ENCODE measurements at regions not wholly inside any gene's neighbourhood (a gene's known extent, or its start where the extent isn't known, plus 50 kb on each side); places are given as distances from the start of the nearest gene placed in this dataset.

- no peak for TF ChIP-seq MTA3 (CRISPR knock-in tag; IDR thresholded peaks at IDR 0.05)
- TF ChIP-seq NKX3-1 (CRISPR knock-in tag; IDR thresholded peaks at IDR 0.05), result no peak
- no peak for TF ChIP-seq SPEN (CRISPR knock-in tag; IDR thresholded peaks at IDR 0.05; ENCODE audit: low read depth)
- no peak for TF ChIP-seq ARID3A (IDR thresholded peaks at IDR 0.05; ENCODE audit: low read depth, low read length)
These were observed 66.2 kb upstream of the ZC3H12C start (continued) for GRCh38 chr11:110026858-110027626.

- ChIA-PET CTCF (ENCODE audit: low intra/inter-chr PET ratio, low total read pairs) (no interaction called here), POLR2A (no interaction called here)
- Histone ChIP-seq H3K36me3 (replicated peaks in 1 of 2; ENCODE audit: control insufficient read depth in 1 of 2, insufficient read depth in 2 of 2, low read length in 2 of 2) (no peaks in the 10 kb centered on the region), H3K9me3 (ENCODE audit: low read length) (no peaks in the 10 kb centered on the region), H3K27me3 (ENCODE audit: control insufficient read depth in 1 of 2, insufficient read depth in 2 of 2, low read length in 2 of 2) (no peaks in the 10 kb centered on the region; a peak in 1 of 5 replicates), H3K4me3 (replicated peaks in 1 of 3; ENCODE audit: insufficient read depth in 1 of 3, low read depth in 2 of 3, low read length in 3 of 3) (no peak overlapping the region), H3K4me1 (ENCODE audit: insufficient read depth, low read length) (peaks cover 8% of the 10 kb centered on the region; the same call in 1 of the 2 replicates), H3K9ac (ENCODE audit: insufficient read depth, low read depth, low read length) (no peak overlapping the region), H3K79me2 (ENCODE audit: insufficient read depth, low read length) (no peaks in the 10 kb centered on the region), H3K4me2 (ENCODE audit: low read depth, low read length) (no peak overlapping the region), H3K27ac (ENCODE audit: extremely low read length, insufficient read depth, low read length) (no peak overlapping the region), H2AFZ (ENCODE audit: low read length) (no peak overlapping the region), H4K20me1 (ENCODE audit: insufficient read depth, low read length) (no peaks in the 10 kb centered on the region)
- FAIRE-seq (no peak), DNase-seq (ENCODE audit: low spot score) (no peak), ATAC-seq (no peak)
- in situ Hi-C loops (cut with HindIII; ENCODE audit: extremely low pct_ligation_motif_present, low pct_unique_long_range_greater_than_20kb), result no loop called here
- intact Hi-C loops (cut with micrococcal nuclease; ENCODE audit: unreplicated experiment), result loop anchor here (5.0 kb wide), 1 partner anchor 1030 kb away; no protein-coding TSS in a partner anchor
- BruUV-seq (replicated peaks), result no TSS peak
- whole genome bisulfite sequencing (ENCODE audit: low lambda C conversion rate), result 44% methylated on average over 4 of the region's 4 CpGs
- TF ChIP-seq ZNF576 (CRISPR knock-in tag; IDR thresholded peaks at IDR 0.05), result no peak
- TF ChIP-seq ZNF646 (CRISPR knock-in tag; IDR thresholded peaks at IDR 0.05), result no peak
- TF ChIP-seq TFAP4 (IDR thresholded peaks at IDR 0.05; ENCODE audit: borderline replicate concordance, low read depth), result no peak
- TF ChIP-seq PCBP2 (optimal IDR thresholded peaks at IDR 0.05; ENCODE audit: low read depth, low read length, poor library complexity, severe bottlenecking), result no peak
- TF ChIP-seq E2F5 (CRISPR knock-in tag; conservative IDR thresholded peaks at IDR 0.05), result no peak
- TF ChIP-seq MEIS2 (CRISPR knock-in tag; IDR thresholded peaks at IDR 0.05), result no peak
These were observed 65.4 kb upstream of the ZC3H12C start for GRCh38 chr11:110027627-110028371.

Data from HepG2 (cell line).